Limb (tissue), 2 donors: ENCODE measurements at regions not wholly inside any gene's neighbourhood (a gene's known extent, or its start where the extent isn't known, plus 50 kb on each side); places are given as distances from the start of the nearest gene placed in this dataset.
A peak's percentile ranks its signal among the peaks of the same experiment; 100 is the strongest.

ENCODE experiments used
- DNase-seq, 2 donors: peaks; one replicate each; pipeline ENCODE4 v3.0.0-alpha.2; 2016; ENCODE audit errors: extremely low spot score in 2 of 2

DNA sequence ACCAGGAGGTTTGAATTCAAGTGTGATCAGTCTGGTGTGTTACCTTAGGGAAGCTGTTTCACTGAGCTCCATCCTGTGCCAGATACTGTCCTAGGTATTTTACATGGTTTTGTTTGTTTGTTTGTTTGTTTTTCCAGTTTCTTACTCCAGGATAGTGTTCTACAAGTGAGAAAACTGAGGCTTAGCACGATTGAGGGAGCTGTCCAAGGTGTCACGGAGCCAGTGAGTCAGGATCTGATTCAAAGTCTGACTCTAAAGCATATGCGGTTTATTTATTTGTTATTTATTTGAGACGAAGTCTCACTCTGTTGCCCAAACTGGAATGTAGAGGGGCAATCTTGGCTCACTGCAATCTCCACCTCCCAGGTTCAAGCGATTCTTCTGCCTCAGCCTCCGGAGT lies 79.7 kb upstream of the GNG2 start:
- peak in 1 of 2 donors; percentile 12 for DNase-seq

GRCh38 chr14:51781381-51781780 lies 79.0 kb upstream of the GNG2 start:
- DNase-seq: no peak

GRCh38 chr14:51782435-51782834 lies 78.0 kb upstream of the GNG2 start:
- no peak for DNase-seq

- DNase-seq: no peak
These were observed 76.6 kb upstream of the GNG2 start for GRCh38 chr14:51783765-51784164.

DNA sequence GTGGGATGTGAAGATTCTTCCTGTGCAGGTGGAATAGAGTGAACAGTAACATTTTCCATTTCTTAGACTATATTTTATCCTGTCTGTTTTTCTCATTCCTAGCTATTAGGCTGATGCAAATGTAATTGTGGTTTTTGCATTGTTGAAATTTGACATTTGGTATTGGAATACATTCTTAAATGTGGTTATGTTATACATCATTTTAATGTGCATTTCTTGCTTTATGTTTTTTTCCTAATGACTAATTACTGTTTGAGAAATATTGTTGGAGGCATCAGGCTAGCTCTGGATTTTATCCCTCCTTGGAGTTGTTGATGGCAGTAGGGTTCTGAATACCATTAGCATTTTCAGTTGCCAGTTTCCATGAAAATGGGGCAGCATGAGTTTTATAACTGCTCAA lies 75.9 kb upstream of the GNG2 start:
- DNase-seq: no peak

DNA sequence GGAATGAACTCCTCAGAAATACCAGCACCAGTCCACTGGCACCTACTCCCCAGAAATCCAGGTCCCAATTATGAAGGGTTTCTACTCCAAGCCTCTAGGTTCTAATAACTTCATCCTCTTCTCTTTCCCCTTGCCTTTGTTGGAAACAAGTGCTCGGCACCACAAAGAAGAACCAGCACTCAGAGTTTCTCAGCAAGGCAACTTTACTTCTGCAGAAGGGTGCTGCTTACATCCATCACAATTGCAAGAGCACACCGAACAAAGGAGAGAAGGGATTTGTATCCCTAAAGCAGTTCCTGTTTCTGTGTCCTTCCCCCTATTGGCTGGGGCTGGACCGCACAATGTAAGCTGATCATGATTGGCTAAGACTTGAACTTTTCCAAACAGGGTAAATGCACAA lies 74.2 kb upstream of the GNG2 start:
- no peak for DNase-seq

- DNase-seq: no peak
These were observed 73.1 kb upstream of the GNG2 start for GRCh38 chr14:51787352-51787751.

DNA sequence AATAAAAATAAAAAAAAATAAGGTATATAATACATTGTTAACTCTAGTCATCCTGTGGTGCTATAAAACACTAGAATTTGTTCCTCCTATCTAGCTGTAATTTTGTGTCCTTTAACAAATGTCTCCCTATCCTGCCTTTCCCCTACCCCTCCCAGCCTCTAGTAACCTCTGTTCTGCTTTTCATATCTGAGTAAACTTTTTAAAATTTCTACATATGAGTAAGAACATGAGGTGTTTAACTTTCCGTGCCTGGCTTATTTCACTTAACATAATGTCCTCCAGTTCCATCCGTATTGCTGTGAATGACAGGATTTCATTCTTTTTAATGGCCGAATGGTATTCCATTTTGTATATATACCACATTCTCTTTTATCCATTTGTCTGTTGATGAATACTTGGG lies 71.3 kb upstream of the GNG2 start:
- no peak for DNase-seq

GRCh38 chr14:51789596-51789995 lies 70.8 kb upstream of the GNG2 start:
- DNase-seq: no peak

- peak in 1 of 2 donors; percentile 31 for DNase-seq
These were observed 67.6 kb upstream of the GNG2 start for GRCh38 chr14:51792809-51793208.

GRCh38 chr14:51805541-51805940 lies 54.9 kb upstream of the GNG2 start:
- no peak for DNase-seq

DNA sequence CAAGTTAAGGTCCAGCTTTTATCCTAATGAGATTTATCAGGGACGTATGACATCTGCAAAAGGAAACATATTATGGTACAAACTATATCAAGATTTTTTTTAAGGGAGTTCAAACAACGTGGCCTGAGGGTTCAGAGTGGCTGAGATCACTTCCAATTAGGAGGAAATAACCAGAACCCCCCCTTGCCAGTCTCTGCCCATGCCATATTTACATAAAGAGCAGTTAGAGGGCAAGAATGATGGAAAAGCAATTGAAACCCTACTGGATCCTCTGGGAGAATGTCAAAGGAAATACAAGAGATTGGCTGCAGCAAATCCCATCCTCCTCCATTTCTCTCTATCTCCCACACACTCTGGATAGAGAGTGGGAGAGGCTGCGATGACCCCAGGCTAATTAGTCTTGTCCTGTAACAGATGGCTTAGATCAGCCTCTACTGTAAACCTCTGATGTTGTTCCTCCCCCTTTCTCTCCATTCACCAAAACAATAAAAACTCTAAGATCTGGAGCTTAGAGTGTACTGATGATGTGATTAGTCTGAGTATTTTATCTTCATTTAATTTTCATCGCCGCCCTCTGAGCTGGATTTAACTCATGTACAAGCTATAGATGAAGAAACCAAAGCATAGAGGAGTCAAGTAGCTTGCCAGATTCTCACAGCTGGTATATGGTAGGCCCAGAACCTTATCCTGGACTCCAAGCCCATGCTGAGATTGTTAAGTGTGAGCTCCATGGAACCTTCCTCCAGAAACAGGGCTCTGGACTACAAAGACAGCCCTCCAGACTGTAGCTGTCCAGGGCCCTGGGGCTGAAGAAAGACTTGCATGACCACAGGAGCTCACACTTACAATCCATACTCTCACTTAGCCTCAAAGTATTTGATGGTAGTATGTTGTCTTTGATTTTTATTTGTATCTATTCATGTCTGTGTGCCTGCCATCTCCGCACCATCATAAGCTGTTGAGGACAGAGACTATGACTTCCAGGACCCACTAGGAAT lies 54.1 kb upstream of the GNG2 start:
- no peak for DNase-seq

GRCh38 chr14:51807356-51807755 lies 53.1 kb upstream of the GNG2 start:
- DNase-seq: no peak
